ENCODE measurements at regions not wholly inside any gene's neighbourhood (a gene's known extent, or its start where the extent isn't known, plus 50 kb on each side); places are given as distances from the start of the nearest gene placed in this dataset.

GRCh38 chr9:687034-687785 is 154.3 kb upstream of the DMRT1 start:
- TF ChIP-seq CTCF (IDR thresholded peaks at IDR 0.05) (no peak), POLR2AphosphoS5 (IDR thresholded peaks at IDR 0.05) (no peak), POLR2A (IDR thresholded peaks at IDR 0.05) (no peak)

All from prostate gland (tissue), 2 donors.